ENCODE measurements at regions not wholly inside any gene's neighbourhood (a gene's known extent, or its start where the extent isn't known, plus 50 kb on each side); places are given as distances from the start of the nearest gene placed in this dataset.

DNA sequence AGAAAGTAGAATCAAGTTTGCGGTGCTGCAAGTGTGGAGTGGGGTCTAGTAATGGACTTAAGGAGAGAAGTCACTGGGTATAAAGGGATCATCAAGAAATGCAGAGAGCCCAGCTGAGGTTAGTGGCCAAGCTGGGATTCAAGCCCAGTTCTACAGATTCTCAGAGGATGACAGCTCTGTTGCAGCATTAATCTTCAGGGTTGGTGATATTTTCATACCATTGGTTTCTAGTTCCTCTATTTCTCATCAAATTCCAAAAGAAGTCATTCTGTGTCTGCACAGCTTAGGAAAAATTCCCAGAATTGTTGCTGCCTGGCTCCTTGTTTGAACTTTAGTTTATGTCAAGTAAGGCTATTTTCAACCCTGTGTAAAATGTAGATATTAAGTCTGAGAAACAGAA, 169.5 kb upstream of the NTF3 start:
- WGBS, 2 donors = 81 to 88% methylated on average over 1 of the region's 1 CpG
- no peaks in the 10 kb centered on the region for H3K9me3 ChIP-seq (ENCODE audit: control insufficient read depth, low read length)
- ATAC-seq (ENCODE audit: low FRiP score) (no peak), DNase-seq (no peak)
- H3K4me1 ChIP-seq (ENCODE audit: control insufficient read depth in 1 of 2, insufficient read depth in 2 of 2, low read length in 2 of 2) = peaks cover 0 to 2% of the 10 kb centered on the region in 2 donors
- no peaks in the 10 kb centered on the region for H3K27me3 ChIP-seq (ENCODE audit: control insufficient read depth in 1 of 2, insufficient read depth in 2 of 2, low read length in 1 of 2)
- no peak overlapping the region for H3K4me3 ChIP-seq (ENCODE audit: low read length in 2 of 2)
- intact Hi-C loops (cut with DNase I) = no loop called here
- H3K27ac ChIP-seq (ENCODE audit: low read depth in 1 of 2, low read length in 2 of 2) = no peak overlapping the region
- no peaks in the 10 kb centered on the region for H3K36me3 ChIP-seq (ENCODE audit: control insufficient read depth in 1 of 2, insufficient read depth in 2 of 2, low read length in 1 of 2)

DNA sequence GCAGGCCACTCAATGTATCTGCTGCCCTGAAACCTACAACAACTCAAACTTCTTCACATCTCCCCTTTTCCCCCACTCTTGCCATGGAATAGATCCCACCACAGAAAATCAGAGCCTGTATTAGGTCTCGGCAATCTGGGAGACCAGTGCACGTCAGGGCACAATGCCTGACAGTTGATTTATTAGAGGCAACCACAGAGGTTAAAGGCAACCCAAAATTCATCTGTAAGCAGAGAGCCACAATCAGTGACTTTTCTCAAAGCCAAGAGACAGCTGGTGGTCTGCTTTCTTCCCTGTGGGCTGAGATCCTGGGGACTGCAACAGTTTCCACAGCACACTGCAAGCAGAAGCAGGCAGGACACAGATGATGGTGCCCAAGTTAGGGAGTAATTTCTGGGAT, 169.0 kb upstream of the NTF3 start:
- ATAC-seq (ENCODE audit: low FRiP score) = no peak
- Histone ChIP-seq H3K27me3 (ENCODE audit: control insufficient read depth in 1 of 2, insufficient read depth in 2 of 2, low read length in 1 of 2) (no peaks in the 10 kb centered on the region), H3K4me1 (ENCODE audit: control insufficient read depth in 1 of 2, insufficient read depth in 2 of 2, low read length in 2 of 2) (peaks cover 0 to 2% of the 10 kb centered on the region in 2 donors), H3K4me3 (ENCODE audit: low read length in 2 of 2) (no peak overlapping the region), H3K36me3 (ENCODE audit: control insufficient read depth in 1 of 2, insufficient read depth in 2 of 2, low read length in 1 of 2) (no peaks in the 10 kb centered on the region), H3K27ac (ENCODE audit: low read depth in 1 of 2, low read length in 2 of 2) (no peak overlapping the region), H3K9me3 (ENCODE audit: control insufficient read depth, low read length) (no peaks in the 10 kb centered on the region)
- intact Hi-C loops (cut with DNase I) = no loop called here
- DNase-seq = no peak
- 32 to 49% methylated on average over 2 of the region's 2 CpGs for WGBS, 2 donors

DNA sequence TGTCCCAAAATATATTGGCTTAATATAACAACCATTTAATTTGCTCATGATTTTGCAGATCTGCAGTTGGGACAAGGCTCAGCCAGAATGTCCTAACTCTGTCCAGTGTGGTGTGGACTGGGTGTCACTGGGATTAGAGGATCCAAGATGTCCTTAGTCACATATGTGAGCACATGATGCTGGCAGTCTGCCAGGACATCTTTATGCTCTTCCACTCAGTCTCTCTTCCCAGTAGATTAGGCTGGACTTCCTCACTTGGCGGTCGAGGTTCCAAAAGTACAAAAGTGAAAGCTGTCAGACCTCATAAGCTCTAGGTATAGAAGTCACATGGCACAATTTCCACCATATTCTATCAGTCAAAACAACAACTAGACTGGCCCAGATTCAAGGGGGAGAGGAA, 167.9 kb upstream of the NTF3 start:
- 90 to 92% methylated on average over 2 of the region's 2 CpGs for WGBS, 2 donors
- H3K27ac ChIP-seq (ENCODE audit: low read depth in 1 of 2, low read length in 2 of 2) = no peak overlapping the region

DNA sequence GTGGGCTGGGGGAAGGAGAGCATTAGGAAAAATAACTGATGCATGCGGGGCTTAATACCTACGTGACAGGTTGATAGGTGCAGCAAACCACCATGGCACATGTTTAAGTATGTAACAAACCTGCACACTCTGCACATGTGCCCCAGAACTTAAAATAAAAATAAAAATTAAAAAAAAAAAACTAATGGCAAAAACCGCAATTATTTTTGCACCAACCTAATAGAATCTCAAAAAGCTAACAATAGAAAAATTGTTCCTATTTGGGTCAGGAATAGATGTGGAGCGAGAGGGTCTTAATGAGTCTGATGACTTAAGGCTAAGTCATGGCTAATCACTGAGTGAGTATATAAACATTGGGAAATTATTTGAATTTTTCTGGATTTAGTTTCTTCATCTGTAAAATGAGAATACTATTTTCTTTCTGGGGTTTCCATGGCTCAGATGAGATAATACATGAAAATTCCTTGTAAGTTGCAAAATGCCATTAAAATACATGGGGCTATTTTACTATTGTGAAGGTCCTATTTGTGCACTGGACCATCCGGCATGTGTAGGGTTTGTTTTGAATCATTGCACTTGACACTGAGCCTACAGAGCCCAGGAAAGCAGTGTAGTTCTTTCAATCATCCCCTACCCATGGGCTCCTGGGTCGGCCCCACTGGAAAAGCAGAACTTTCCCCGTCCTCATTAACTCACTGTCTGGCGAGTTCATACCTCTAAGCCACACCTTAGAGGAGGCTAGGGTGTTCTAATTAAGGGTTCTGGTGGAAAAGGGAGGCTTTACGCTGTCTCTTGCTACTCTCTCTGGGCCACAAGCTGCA, 164.1 kb upstream of the NTF3 start:
- no peak overlapping the region for H3K4me3 ChIP-seq (ENCODE audit: low read length in 2 of 2)
- H3K4me1 ChIP-seq (ENCODE audit: control insufficient read depth in 1 of 2, insufficient read depth in 2 of 2, low read length in 2 of 2) = no peaks in the 10 kb centered on the region
- H3K36me3 ChIP-seq (ENCODE audit: control insufficient read depth in 1 of 2, insufficient read depth in 2 of 2, low read length in 1 of 2) = no peaks in the 10 kb centered on the region
- WGBS, 2 donors = 93% methylated on average over 9 of the region's 9 CpGs
- ATAC-seq (ENCODE audit: low FRiP score) (no peak), DNase-seq (no peak)
- no peaks in the 10 kb centered on the region for H3K9me3 ChIP-seq (ENCODE audit: control insufficient read depth, low read length)
- intact Hi-C loops (cut with DNase I) = no loop called here
- no peak overlapping the region for H3K27ac ChIP-seq (ENCODE audit: low read depth in 1 of 2, low read length in 2 of 2)
- no peaks in the 10 kb centered on the region for H3K27me3 ChIP-seq (ENCODE audit: control insufficient read depth in 1 of 2, insufficient read depth in 2 of 2, low read length in 1 of 2)

More for the DNA sequence above, 167.9 kb upstream of the NTF3 start:
- intact Hi-C loops (cut with DNase I) = no loop called here
- ATAC-seq (ENCODE audit: low FRiP score) (no peak), DNase-seq (no peak)
- no peak overlapping the region for H3K4me3 ChIP-seq (ENCODE audit: low read length in 2 of 2)
- no peaks in the 10 kb centered on the region for H3K9me3 ChIP-seq (ENCODE audit: control insufficient read depth, low read length)
- H3K27me3 ChIP-seq (ENCODE audit: control insufficient read depth in 1 of 2, insufficient read depth in 2 of 2, low read length in 1 of 2) = no peaks in the 10 kb centered on the region
- H3K36me3 ChIP-seq (ENCODE audit: control insufficient read depth in 1 of 2, insufficient read depth in 2 of 2, low read length in 1 of 2) = no peaks in the 10 kb centered on the region
- peaks cover 0 to 2% of the 10 kb centered on the region in 2 donors for H3K4me1 ChIP-seq (ENCODE audit: control insufficient read depth in 1 of 2, insufficient read depth in 2 of 2, low read length in 2 of 2)

DNA sequence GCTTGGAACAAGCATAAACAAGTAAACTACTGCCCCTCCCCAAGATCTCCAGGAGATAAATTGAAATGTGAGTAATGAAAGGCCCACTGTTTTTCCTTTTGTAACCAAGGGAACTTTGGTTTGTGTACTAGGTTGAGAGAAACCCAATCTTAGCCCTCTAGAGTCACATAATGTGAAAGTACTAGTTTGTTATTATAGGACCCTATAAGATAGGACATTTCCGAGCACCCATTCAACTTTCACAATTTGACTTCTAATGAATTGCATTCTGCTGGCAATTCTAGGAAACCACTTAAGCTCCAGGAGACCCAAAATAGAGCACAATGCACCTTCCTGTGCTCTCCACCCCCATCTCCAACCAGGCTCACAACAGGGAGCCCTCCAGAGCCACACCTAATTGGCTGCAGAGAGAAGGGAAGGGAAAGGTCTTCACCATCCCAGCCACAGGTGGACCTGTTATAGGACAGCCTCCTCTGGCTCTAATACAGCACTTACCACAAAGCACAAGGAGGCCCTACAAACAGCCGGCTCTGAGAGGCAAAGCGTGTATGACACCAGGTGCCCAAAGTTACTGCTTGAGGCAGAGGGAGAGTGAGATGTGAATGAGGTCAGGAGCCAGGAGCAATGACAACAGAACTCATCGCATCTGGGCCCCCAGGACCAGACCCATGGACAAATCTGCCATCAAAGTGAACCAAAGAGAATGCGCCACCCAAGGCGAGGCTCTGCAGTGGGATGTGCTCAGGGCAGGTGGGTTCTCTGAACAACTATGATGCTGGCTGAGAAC, 163.3 kb upstream of the NTF3 start:
- 96% methylated on average over 6 of the region's 6 CpGs for WGBS, 2 donors
- no peak for DNase-seq
- Histone ChIP-seq H3K36me3 (ENCODE audit: control insufficient read depth in 1 of 2, insufficient read depth in 2 of 2, low read length in 1 of 2) (no peaks in the 10 kb centered on the region), H3K27me3 (ENCODE audit: control insufficient read depth in 1 of 2, insufficient read depth in 2 of 2, low read length in 1 of 2) (no peaks in the 10 kb centered on the region), H3K4me3 (ENCODE audit: low read length in 2 of 2) (no peak overlapping the region), H3K4me1 (ENCODE audit: control insufficient read depth in 1 of 2, insufficient read depth in 2 of 2, low read length in 2 of 2) (no peaks in the 10 kb centered on the region), H3K27ac (ENCODE audit: low read depth in 1 of 2, low read length in 2 of 2) (no peak overlapping the region), H3K9me3 (ENCODE audit: control insufficient read depth, low read length) (no peaks in the 10 kb centered on the region)
- intact Hi-C loops (cut with DNase I) = no loop called here
- no peak for ATAC-seq (ENCODE audit: low FRiP score)

DNA sequence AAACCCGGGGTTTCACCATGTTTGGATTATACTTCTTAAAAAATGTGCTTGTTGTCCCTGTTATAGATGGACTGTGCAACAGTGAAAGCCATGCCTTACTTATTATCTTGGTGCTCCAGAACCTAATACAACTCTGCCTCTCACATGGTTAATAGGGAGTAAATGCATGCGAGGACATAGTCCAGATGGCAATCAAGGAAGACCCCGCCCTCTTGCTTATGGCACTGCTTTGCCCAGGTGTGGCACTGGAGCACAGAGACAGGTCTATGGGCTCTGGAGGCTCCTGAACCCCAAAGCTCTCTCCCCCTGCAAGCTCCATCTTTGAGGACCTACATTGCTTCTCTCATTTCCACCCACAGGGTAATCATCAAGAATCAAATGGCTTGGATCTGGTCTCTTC, 162.1 kb upstream of the NTF3 start:
- Histone ChIP-seq H3K27ac (ENCODE audit: low read depth in 1 of 2, low read length in 2 of 2) (no peak overlapping the region), H3K36me3 (ENCODE audit: control insufficient read depth in 1 of 2, insufficient read depth in 2 of 2, low read length in 1 of 2) (no peaks in the 10 kb centered on the region), H3K4me1 (ENCODE audit: control insufficient read depth in 1 of 2, insufficient read depth in 2 of 2, low read length in 2 of 2) (no peaks in the 10 kb centered on the region), H3K9me3 (ENCODE audit: control insufficient read depth, low read length) (no peaks in the 10 kb centered on the region), H3K27me3 (ENCODE audit: control insufficient read depth in 1 of 2, insufficient read depth in 2 of 2, low read length in 1 of 2) (no peaks in the 10 kb centered on the region), H3K4me3 (ENCODE audit: low read length in 2 of 2) (no peak overlapping the region)
- no peak for ATAC-seq (ENCODE audit: low FRiP score)
- no peak for DNase-seq
- WGBS, 2 donors = 92 to 94% methylated on average over 3 of the region's 3 CpGs
- intact Hi-C loops (cut with DNase I) = no loop called here

DNA sequence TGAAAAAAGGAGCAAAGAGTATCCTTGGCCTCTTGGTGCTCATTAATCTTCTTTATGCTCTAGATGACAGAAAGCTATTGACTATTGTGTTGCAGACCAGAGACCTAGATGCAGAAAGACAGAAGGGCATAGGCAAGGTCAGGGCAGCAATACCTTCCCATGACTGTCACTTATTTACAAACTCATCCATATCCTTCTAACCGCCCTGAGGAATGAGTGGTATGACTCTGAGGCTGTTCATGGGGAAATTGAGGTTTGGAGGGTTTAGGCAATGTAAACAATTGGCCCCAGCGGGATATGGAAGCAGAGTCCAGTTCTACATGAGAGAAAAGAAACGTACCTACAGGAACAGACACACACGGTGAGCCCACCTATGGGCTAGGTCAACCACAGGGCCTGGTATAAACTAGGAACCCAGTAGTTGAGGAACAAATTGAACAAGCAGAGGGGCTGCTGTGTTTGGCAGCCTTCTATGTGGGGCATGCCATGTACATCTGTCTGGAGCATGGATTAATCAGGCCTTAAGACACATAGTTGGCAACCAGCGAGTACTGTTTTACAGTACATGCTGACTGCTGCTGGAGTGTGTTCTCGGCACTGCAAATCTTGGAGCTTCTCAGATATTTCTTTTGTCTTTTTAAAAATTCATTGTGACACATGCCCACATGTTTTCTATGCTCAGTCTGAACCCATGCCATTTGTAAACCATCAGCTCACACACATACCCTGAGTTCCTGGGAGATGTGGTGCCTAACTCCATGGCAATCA, 159.7 kb upstream of the NTF3 start:
- Histone ChIP-seq H3K9me3 (ENCODE audit: control insufficient read depth, low read length) (no peaks in the 10 kb centered on the region), H3K27ac (ENCODE audit: low read depth in 1 of 2, low read length in 2 of 2) (no peak overlapping the region), H3K4me1 (ENCODE audit: control insufficient read depth in 1 of 2, insufficient read depth in 2 of 2, low read length in 2 of 2) (no peaks in the 10 kb centered on the region), H3K4me3 (ENCODE audit: low read length in 2 of 2) (no peak overlapping the region), H3K36me3 (ENCODE audit: control insufficient read depth in 1 of 2, insufficient read depth in 2 of 2, low read length in 1 of 2) (no peaks in the 10 kb centered on the region), H3K27me3 (ENCODE audit: control insufficient read depth in 1 of 2, insufficient read depth in 2 of 2, low read length in 1 of 2) (no peaks in the 10 kb centered on the region)
- no peak for ATAC-seq (ENCODE audit: low FRiP score)
- DNase-seq = no peak
- 53 to 59% methylated on average over 6 of the region's 6 CpGs for WGBS, 2 donors
- intact Hi-C loops (cut with DNase I) = no loop called here

DNA sequence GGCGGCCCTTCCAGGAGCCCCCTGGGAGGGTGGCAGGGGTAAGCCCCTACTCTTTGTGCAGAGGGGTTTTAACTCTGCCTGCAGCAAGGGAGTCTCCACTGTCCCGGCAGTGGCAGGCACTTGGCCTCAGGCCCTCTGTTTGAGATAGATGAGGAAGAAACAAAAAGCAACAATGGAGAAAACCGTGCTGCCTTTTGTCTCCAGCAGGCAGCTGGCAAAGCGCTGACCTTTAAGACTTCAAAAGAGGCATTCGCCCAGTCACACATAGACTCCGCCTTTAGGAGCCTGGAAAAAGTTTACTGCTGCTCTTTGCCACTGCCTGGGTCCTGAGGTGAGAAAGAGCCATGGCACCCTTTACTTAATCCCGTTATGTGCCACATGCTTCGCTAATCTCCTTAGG, 158.2 kb upstream of the NTF3 start:
- Histone ChIP-seq H3K36me3 (ENCODE audit: control insufficient read depth in 1 of 2, insufficient read depth in 2 of 2, low read length in 1 of 2) (no peaks in the 10 kb centered on the region), H3K4me3 (ENCODE audit: low read length in 2 of 2) (no peak overlapping the region), H3K9me3 (ENCODE audit: control insufficient read depth, low read length) (no peaks in the 10 kb centered on the region), H3K27me3 (ENCODE audit: control insufficient read depth in 1 of 2, insufficient read depth in 2 of 2, low read length in 1 of 2) (no peaks in the 10 kb centered on the region), H3K27ac (ENCODE audit: low read depth in 1 of 2, low read length in 2 of 2) (no peak overlapping the region), H3K4me1 (ENCODE audit: control insufficient read depth in 1 of 2, insufficient read depth in 2 of 2, low read length in 2 of 2) (no peaks in the 10 kb centered on the region)
- intact Hi-C loops (cut with DNase I) = no loop called here
- 88 to 91% methylated on average over 8 of the region's 8 CpGs for WGBS, 2 donors
- DNase-seq (no peak), ATAC-seq (ENCODE audit: low FRiP score) (no peak)
